ENCODE measurements at regions not wholly inside any gene's neighbourhood (a gene's known extent, or its start where the extent isn't known, plus 50 kb on each side); places are given as distances from the start of the nearest gene placed in this dataset.
"Not testable (repeated sequence)": the region's sequence is repeated elsewhere in the genome, so short reads cannot be mapped to it uniquely, and the experiment has no call there.

- in situ Hi-C loops (cut with HindIII; ENCODE audit: low pct_unique_long_range_greater_than_20kb, low sequenced_read_pairs), result no loop called here
- DNase-seq (ENCODE audit: low read depth), result no peak
Observed at GRCh38 chr19:20271215-20271926, 104.4 kb downstream of the ZNF486 start.

GRCh38 chr19:20269461-20269860, 102.4 kb downstream of the ZNF486 start:
- DNase-seq (ENCODE audit: low read depth), result no peak
- in situ Hi-C loops (cut with HindIII; ENCODE audit: low pct_unique_long_range_greater_than_20kb, low sequenced_read_pairs), result no loop called here

- in situ Hi-C loops (cut with HindIII; ENCODE audit: low pct_unique_long_range_greater_than_20kb, low sequenced_read_pairs); DNase-seq (ENCODE audit: low read depth): not testable (repeated sequence)
Observed at GRCh38 chr19:20261513-20261912, 94.5 kb downstream of the ZNF486 start.

GRCh38 chr19:20260738-20261137, 93.7 kb downstream of the ZNF486 start:
- DNase-seq (ENCODE audit: low read depth); in situ Hi-C loops (cut with HindIII; ENCODE audit: low pct_unique_long_range_greater_than_20kb, low sequenced_read_pairs): not testable (repeated sequence)

- in situ Hi-C loops (cut with HindIII; ENCODE audit: low pct_unique_long_range_greater_than_20kb, low sequenced_read_pairs), result no loop called here
- no peak for DNase-seq (ENCODE audit: low read depth)
Observed at GRCh38 chr19:20259615-20260014, 92.6 kb downstream of the ZNF486 start.

GRCh38 chr19:20256606-20257005, 89.6 kb downstream of the ZNF486 start:
- no peak for DNase-seq (ENCODE audit: low read depth)
- in situ Hi-C loops (cut with HindIII; ENCODE audit: low pct_unique_long_range_greater_than_20kb, low sequenced_read_pairs), result no loop called here

GRCh38 chr19:20254121-20254520, 87.1 kb downstream of the ZNF486 start:
- no peak for DNase-seq (ENCODE audit: low read depth)
- in situ Hi-C loops (cut with HindIII; ENCODE audit: low pct_unique_long_range_greater_than_20kb, low sequenced_read_pairs), result no loop called here

- DNase-seq (ENCODE audit: low read depth), result no peak
- in situ Hi-C loops (cut with HindIII; ENCODE audit: low pct_unique_long_range_greater_than_20kb, low sequenced_read_pairs), result no loop called here
Observed at GRCh38 chr19:20252613-20253012, 85.6 kb downstream of the ZNF486 start.

GRCh38 chr19:20250627-20251026, 83.6 kb downstream of the ZNF486 start:
- in situ Hi-C loops (cut with HindIII; ENCODE audit: low pct_unique_long_range_greater_than_20kb, low sequenced_read_pairs), result no loop called here
- no peak for DNase-seq (ENCODE audit: low read depth)

GRCh38 chr19:20250121-20250520, 83.1 kb downstream of the ZNF486 start:
- DNase-seq (ENCODE audit: low read depth), result no peak
- in situ Hi-C loops (cut with HindIII; ENCODE audit: low pct_unique_long_range_greater_than_20kb, low sequenced_read_pairs), result no loop called here

Measured in Caki2 (cell line).